NCI-H510A treated with DMSO at 0.1 percent for 48 hours (cell line): ENCODE measurements at regions not wholly inside any gene's neighbourhood (a gene's known extent, or its start where the extent isn't known, plus 50 kb on each side); places are given as distances from the start of the nearest gene placed in this dataset.

ENCODE experiments used
- DNase-seq: peaks from one replicate; lab custom pipeline; 2025; lab: John Stamatoyannopoulos, UW

- no peak for DNase-seq
Observed at GRCh38 chr3:15952543-15953175, 154.9 kb upstream of the ANKRD28 start.

DNA sequence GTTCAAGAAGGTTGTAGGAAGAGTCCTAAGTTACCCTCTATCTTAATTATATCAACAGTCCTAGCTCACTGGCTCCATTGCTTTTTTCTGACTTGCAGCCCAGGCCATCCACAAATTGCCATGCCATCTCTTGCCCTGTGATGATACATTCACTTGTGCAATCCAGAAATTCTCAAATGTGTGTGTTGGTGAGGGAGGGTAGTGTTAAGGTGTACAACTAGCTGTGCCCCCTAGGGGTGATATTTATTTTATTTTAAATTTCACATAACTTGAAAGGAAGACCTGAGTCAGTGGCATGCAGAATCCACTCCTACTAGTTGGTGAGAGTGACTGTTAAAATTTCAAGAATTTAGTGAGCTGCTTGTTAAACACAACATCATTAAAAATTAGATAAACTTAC, 156.1 kb upstream of the ANKRD28 start:
- DNase-seq, result no peak

DNA sequence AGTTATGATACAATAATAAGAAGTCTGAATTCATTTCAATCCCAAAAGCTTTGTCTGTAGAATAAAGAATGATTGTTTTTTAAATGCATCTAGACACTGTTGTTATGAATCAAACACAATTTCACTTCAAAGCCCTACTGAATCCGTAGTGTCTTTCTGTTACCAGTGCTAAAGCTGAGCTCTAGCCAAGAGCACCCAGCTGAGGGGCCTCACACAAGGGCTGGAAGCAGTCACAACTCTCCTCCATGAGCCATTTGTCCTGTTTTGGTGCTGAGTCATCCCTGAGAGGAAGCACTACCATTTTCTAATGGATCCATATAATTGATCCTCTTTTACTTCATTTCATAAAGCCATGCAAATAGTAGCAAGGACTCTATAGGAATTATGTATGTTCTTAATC, 158.2 kb upstream of the ANKRD28 start:
- DNase-seq, result no peak

GRCh38 chr3:15958692-15959433, 161.1 kb upstream of the ANKRD28 start:
- DNase-seq, result no peak

DNA sequence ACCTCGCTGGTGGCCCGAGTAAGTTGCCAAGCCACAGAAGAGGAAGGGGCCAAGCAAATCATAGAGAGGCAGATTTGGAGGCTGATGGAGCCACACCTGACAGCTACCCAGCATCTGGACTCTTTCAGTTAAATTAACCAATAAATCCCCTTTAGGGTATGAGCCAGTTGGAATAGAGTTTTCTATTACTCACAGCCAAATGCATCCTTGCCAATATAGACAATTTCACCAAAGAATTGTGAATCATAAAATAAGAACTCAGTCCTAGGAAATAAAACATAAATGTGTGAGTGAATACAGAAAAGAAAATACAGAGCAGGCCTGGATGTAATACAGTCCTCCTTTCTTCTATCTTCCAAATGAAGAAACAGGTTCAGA, 161.6 kb upstream of the ANKRD28 start:
- no peak for DNase-seq

DNA sequence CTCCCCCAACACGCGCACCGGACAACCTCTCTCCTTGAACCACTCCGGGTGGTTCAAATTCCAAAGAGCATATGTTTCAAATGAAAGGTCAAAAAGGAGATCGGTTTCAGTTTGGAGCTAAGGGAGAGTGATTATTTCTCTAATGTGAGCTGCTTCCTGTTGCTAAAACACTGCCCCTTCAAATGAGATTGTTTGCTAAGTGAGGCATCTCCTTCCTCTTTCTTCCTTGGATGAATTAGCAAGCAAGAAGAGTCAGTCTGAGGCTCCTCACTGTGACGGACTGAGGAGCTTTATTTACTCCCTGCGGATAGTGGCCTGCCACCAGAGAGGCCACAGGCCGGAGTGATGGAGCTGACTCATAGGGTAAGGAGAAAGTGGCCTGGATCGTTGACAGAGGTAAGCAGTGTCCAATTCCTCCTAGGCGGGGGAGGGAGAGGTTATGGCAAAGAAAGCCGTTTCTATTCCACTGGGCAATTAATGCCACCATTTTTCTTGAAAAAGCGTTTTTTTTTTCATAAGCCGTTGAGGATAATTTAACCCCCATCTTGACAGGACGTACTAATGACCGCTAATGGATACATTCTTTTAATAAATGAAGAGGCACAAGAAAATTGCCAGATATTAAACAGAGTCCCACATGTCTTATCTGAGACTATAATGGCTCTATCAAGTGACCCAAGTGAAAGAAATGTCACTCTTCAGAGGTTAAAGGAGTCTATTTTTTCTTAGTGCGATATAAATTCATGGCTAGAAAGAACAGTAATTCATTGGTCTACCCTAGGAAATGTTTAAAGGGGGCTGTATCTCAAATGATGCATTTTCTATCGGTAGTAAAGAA, 167.0 kb upstream of the ANKRD28 start:
- DNase-seq, result no peak

- DNase-seq, result no peak
Observed at GRCh38 chr3:15967577-15967976, 169.8 kb upstream of the ANKRD28 start.

- no peak for DNase-seq
Observed at GRCh38 chr3:15969874-15970640, 172.3 kb upstream of the ANKRD28 start.

DNA sequence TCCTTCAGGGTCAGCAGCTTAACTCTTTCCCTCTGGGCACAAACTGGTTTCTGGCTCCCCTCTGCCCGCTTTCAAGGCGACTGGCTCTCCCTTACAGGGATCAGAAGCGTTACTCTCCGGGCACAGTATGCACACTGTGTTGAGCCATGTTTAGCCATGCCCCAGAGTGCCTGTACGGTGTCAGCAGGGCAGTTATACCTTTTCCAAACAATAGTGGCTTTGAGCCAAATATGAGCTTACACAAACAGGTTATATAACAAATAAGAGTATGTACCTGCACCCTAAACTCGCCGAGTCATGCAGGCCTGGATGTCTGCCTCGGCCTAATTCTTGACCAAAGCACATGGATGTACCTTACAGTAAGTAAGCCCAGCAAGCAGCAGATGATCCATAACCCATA, 175.6 kb upstream of the ANKRD28 start:
- DNase-seq, result no peak

DNA sequence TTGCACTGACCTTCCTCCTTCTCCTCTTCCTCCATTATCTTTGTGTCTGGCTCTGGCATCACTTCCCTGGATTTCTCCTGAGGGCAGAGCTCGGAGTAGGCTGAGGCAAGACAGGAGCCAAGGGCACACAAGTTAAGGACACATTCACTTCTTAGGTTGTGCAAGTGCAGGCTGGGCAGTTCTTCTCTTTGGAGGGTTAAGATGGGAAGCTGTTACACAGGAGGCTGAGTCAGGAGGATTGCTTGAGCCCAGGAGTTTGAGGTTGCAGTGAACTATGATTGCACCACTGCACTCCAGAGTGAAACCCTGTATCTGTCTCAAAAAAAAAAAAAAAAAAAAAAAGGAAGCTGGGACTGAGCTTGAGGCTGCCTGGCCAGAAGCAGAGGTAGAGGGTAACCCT, 176.2 kb upstream of the ANKRD28 start:
- no peak for DNase-seq

- no peak for DNase-seq
Observed at GRCh38 chr3:15974647-15975046, 176.9 kb upstream of the ANKRD28 start.

DNA sequence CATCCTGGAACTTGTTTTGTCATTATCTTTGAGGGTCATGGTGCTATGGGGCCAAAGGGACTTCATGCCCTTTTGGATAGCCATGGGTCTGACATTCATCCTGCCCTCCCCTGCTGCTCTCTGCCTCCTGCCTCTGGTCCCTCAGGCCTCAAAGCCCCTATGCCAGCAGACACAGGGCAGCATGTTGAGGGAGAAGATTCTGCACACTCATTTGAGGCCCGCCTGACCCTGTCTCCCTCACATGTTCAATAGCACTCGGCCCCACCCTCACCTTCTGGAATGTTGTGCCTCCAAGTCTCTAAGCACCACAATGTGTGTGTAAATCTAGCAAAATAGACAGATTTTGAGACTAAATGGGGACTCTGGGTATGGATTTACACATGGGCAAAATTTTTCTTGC, 178.7 kb upstream of the ANKRD28 start:
- DNase-seq, result no peak

DNA sequence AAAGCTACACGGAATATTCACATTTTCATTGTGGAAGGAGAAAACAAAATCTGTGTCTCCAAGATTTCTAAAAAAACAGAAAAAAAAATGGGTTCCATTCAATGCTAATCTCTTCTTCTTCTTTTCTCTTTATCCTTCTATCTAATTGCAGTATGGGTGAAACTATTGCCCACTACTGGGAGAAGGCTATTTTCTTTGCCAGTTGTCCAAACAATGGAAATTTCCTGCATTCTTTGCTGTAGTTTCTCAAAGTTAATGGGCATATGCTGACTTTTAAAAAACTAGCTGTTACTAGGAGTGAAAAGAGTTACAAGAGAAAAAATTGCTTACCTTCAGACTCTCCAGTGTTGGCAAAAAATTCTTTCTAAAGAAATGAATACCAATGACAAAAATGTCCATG, 179.3 kb upstream of the ANKRD28 start:
- DNase-seq, result no peak

- no peak for DNase-seq
Observed at GRCh38 chr3:15977598-15978232, 179.9 kb upstream of the ANKRD28 start.

DNA sequence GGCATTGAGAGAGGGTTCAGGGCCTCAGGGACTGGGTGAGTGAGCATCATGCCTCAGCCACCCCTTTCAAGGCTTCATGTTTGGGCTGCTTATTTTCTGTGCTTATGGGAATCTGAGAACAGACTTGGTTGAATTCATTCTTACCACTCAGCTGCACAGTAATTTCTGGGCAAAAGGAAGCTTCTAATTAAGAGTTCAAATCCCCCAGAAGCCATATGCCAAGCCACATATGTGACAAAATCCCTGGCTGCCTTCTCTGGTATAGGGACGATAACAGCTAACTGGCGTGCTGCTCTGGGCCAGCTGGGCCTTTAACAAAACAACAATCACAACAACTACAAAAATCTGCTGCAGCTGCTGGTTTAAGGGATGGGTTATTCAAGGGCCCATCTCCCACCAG, 181.0 kb upstream of the ANKRD28 start:
- no peak for DNase-seq

GRCh38 chr3:15979495-15979894, 181.7 kb upstream of the ANKRD28 start:
- DNase-seq, result no peak

- DNase-seq, result no peak
Observed at GRCh38 chr3:15979900-15980299, 182.1 kb upstream of the ANKRD28 start.

- no peak for DNase-seq
Observed at GRCh38 chr3:15982243-15982642, 184.5 kb upstream of the ANKRD28 start.

GRCh38 chr3:15982667-15983196, 185.0 kb upstream of the ANKRD28 start:
- no peak for DNase-seq

GRCh38 chr3:15983232-15983631, 185.5 kb upstream of the ANKRD28 start:
- no peak for DNase-seq

- no peak for DNase-seq
Observed at GRCh38 chr3:15983693-15984092, 185.9 kb upstream of the ANKRD28 start.

GRCh38 chr3:15989419-15989818, 185.1 kb upstream of the GALNT15 start:
- no peak for DNase-seq
